Vagina (tissue), 2 donors: ENCODE measurements at regions not wholly inside any gene's neighbourhood (a gene's known extent, or its start where the extent isn't known, plus 50 kb on each side); places are given as distances from the start of the nearest gene placed in this dataset.

Source experiments
- CTCF ChIP-seq, 3 experiments: fragments of 450-650 bp in 2 of 3; fragments of 200-600 bp in 1 of 3; sonication (generic) in 1 of 3; IDR thresholded peaks; one replicate each; pipeline ENCODE4 v1.5.1; 2017 to 2019; ENCODE audit warnings: antibody characterized with exemption in 3 of 3, mild to moderate bottlenecking in 2 of 3, moderate library complexity in 2 of 3
- POLR2A ChIP-seq, 2 donors: fragments of 450-650 bp; IDR thresholded peaks; one replicate each; pipeline ENCODE4 v1.6.1; 2017; ENCODE audit warnings: antibody characterized with exemption in 2 of 2, mild to moderate bottlenecking in 2 of 2, moderate library complexity in 2 of 2

- TF ChIP-seq POLR2A (IDR thresholded peaks at IDR 0.05) (no peak), CTCF (IDR thresholded peaks at IDR 0.05) (no peak)
Measured at GRCh38 chr6:154606457-154606856, 96.0 kb upstream of the CNKSR3 start.
